Panc1 (cell line): ENCODE measurements at regions not wholly inside any gene's neighbourhood (a gene's known extent, or its start where the extent isn't known, plus 50 kb on each side); places are given as distances from the start of the nearest gene placed in this dataset.

Source experiments
- POLR2AphosphoS5 ChIP-seq: IDR thresholded peaks from 2 replicates; pipeline ENCODE4 v1.6.1; 2012; ENCODE audit warnings: mild to moderate bottlenecking, low read depth, low read length, moderate library complexity
- TF ChIP-seq, protein P1 (sequence below): fragments of 450-650 bp; IDR thresholded peaks from 2 replicates; pipeline ENCODE4 v1.5.1; 2017; ENCODE audit warnings: mild to moderate bottlenecking
- TF ChIP-seq, protein P2 (sequence below), 2 experiments: IDR thresholded peaks; 2 replicates each; pipeline ENCODE4 v1.6.1; 2011 to 2012; ENCODE audit warnings: low read depth in 2 of 2, control low read depth in 1 of 2, low read length in 1 of 2, mild to moderate bottlenecking in 1 of 2, moderate library complexity in 1 of 2; ENCODE audit not compliant: insufficient read depth in 1 of 2

DNA sequence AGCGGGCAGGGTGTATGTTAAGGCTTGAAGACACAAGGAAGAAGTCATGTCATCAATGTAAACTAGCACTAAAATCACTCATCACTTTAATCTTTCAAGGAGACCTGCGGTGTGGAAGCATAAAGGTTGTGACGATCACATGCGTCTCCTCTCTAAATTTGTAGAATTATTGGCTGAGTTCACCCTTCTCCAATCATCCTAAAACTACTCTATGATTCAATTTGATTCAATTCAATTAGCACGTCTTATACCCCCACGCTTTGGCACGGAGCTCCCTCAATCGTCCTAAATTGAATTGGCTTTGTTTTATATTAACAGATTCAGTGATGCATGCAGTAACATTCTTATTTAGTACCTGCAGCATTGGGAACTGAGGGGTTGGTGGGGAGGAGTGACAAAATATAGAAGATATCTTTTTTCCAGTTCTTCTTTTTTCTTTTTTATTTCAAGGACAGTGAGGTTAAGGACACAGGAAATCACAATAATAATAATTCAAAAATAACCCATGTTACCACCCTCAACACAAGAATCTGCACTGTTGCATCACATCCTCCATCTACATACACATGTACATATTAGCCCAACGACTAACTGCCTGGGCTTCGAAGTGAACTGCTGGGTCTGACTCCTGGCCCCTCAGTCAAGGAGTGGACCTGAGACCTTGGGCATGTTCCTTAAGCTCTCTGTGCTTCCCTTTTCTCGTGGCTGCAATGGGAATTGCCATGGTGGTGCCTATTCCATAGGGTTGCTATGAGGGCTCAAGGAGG lies 86.5 kb downstream of the LSM5 start:
- TF ChIP-seq, protein P1, sequence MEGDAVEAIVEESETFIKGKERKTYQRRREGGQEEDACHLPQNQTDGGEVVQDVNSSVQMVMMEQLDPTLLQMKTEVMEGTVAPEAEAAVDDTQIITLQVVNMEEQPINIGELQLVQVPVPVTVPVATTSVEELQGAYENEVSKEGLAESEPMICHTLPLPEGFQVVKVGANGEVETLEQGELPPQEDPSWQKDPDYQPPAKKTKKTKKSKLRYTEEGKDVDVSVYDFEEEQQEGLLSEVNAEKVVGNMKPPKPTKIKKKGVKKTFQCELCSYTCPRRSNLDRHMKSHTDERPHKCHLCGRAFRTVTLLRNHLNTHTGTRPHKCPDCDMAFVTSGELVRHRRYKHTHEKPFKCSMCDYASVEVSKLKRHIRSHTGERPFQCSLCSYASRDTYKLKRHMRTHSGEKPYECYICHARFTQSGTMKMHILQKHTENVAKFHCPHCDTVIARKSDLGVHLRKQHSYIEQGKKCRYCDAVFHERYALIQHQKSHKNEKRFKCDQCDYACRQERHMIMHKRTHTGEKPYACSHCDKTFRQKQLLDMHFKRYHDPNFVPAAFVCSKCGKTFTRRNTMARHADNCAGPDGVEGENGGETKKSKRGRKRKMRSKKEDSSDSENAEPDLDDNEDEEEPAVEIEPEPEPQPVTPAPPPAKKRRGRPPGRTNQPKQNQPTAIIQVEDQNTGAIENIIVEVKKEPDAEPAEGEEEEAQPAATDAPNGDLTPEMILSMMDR, result no peak
- no peak for TF ChIP-seq POLR2AphosphoS5
- TF ChIP-seq, protein P2, sequence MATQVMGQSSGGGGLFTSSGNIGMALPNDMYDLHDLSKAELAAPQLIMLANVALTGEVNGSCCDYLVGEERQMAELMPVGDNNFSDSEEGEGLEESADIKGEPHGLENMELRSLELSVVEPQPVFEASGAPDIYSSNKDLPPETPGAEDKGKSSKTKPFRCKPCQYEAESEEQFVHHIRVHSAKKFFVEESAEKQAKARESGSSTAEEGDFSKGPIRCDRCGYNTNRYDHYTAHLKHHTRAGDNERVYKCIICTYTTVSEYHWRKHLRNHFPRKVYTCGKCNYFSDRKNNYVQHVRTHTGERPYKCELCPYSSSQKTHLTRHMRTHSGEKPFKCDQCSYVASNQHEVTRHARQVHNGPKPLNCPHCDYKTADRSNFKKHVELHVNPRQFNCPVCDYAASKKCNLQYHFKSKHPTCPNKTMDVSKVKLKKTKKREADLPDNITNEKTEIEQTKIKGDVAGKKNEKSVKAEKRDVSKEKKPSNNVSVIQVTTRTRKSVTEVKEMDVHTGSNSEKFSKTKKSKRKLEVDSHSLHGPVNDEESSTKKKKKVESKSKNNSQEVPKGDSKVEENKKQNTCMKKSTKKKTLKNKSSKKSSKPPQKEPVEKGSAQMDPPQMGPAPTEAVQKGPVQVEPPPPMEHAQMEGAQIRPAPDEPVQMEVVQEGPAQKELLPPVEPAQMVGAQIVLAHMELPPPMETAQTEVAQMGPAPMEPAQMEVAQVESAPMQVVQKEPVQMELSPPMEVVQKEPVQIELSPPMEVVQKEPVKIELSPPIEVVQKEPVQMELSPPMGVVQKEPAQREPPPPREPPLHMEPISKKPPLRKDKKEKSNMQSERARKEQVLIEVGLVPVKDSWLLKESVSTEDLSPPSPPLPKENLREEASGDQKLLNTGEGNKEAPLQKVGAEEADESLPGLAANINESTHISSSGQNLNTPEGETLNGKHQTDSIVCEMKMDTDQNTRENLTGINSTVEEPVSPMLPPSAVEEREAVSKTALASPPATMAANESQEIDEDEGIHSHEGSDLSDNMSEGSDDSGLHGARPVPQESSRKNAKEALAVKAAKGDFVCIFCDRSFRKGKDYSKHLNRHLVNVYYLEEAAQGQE (IDR thresholded peaks at IDR 0.05; ENCODE audit: insufficient read depth in 1 of 2, low read depth in 2 of 2, low read length in 1 of 2), result no peak
